IgD-negative memory B cell (primary cell): ENCODE measurements at regions not wholly inside any gene's neighbourhood (a gene's known extent, or its start where the extent isn't known, plus 50 kb on each side); places are given as distances from the start of the nearest gene placed in this dataset.
A peak's percentile ranks its signal among the peaks of the same experiment; 100 is the strongest.

Experiments
- H3K27ac Mint-ChIP-seq, 3 donors: one replicate each; pipeline ENCODE4 v1.8.0; 2020 to 2022; ENCODE audit warnings: mild to moderate bottlenecking in 3 of 3, mixed read lengths in 3 of 3, moderate library complexity in 1 of 3
- H3K27me3 Mint-ChIP-seq: one replicate; pipeline ENCODE4 v1.8.0; 2021; ENCODE audit warnings: mixed read lengths
- H3K36me3 Mint-ChIP-seq: one replicate; pipeline ENCODE4 v1.8.0; 2020; ENCODE audit warnings: mild to moderate bottlenecking, mixed read lengths
- H3K4me1 Mint-ChIP-seq, 3 donors: one replicate each; pipeline ENCODE4 v1.8.0; 2020 to 2022; ENCODE audit warnings: mixed read lengths in 3 of 3, mild to moderate bottlenecking in 1 of 3
- H3K4me3 Mint-ChIP-seq, 4 donors: one replicate each; pipeline ENCODE4 v1.8.0; 2020 to 2022; ENCODE audit warnings: mild to moderate bottlenecking in 4 of 4, mixed read lengths in 4 of 4, moderate library complexity in 3 of 4
- H3K9me3 Mint-ChIP-seq, 3 donors: one replicate each; pipeline ENCODE4 v1.8.0; 2020 to 2021; ENCODE audit warnings: mixed read lengths in 3 of 3, mild to moderate bottlenecking in 1 of 3

- no peak overlapping the region for H3K27ac Mint-ChIP-seq
- no peak overlapping the region for H3K4me3 Mint-ChIP-seq
- no peaks in the 10 kb centered on the region for H3K4me1 Mint-ChIP-seq
- H3K27me3 Mint-ChIP-seq = no peaks in the 10 kb centered on the region
- H3K36me3 Mint-ChIP-seq = no peaks in the 10 kb centered on the region
- peaks cover 6 to 9% (median 9%) of the 10 kb centered on the region in 3 donors for H3K9me3 Mint-ChIP-seq
Measured at GRCh38 chr7:63008366-63008765, 990.3 kb upstream of the ZNF722 start.

GRCh38 chr7:63009771-63010170 lies 988.9 kb upstream of the ZNF722 start:
- no peak overlapping the region for H3K4me3 Mint-ChIP-seq
- peaks cover 0 to 1% (median 0%) of the 10 kb centered on the region in 3 donors for H3K4me1 Mint-ChIP-seq
- peaks cover 5 to 9% (median 5%) of the 10 kb centered on the region in 3 donors for H3K9me3 Mint-ChIP-seq
- no peaks in the 10 kb centered on the region for H3K27me3 Mint-ChIP-seq
- no peaks in the 10 kb centered on the region for H3K36me3 Mint-ChIP-seq
- no peak overlapping the region for H3K27ac Mint-ChIP-seq

- Mint-ChIP-seq H3K4me3 (peak overlapping the region in 1 of 4 donors; percentile 73), H3K9me3 (peaks cover 7 to 12% (median 11%) of the 10 kb centered on the region in 3 donors), H3K4me1 (peaks cover 0 to 2% (median 0%) of the 10 kb centered on the region in 3 donors), H3K36me3 (no peaks in the 10 kb centered on the region), H3K27me3 (no peaks in the 10 kb centered on the region), H3K27ac (no peak overlapping the region)
Measured at GRCh38 chr7:63012633-63013183, 985.9 kb upstream of the ZNF722 start.

- H3K27ac Mint-ChIP-seq = peak overlapping the region in 1 of 3 donors; percentile 80
- H3K36me3 Mint-ChIP-seq = no peaks in the 10 kb centered on the region
- no peak overlapping the region for H3K4me3 Mint-ChIP-seq
- H3K27me3 Mint-ChIP-seq = no peaks in the 10 kb centered on the region
- peaks cover 7 to 19% (median 13%) of the 10 kb centered on the region in 3 donors for H3K9me3 Mint-ChIP-seq
- peaks cover 0 to 2% (median 0%) of the 10 kb centered on the region in 3 donors for H3K4me1 Mint-ChIP-seq
Measured at GRCh38 chr7:63014792-63015191, 983.9 kb upstream of the ZNF722 start.

GRCh38 chr7:63023182-63023787 lies 975.4 kb upstream of the ZNF722 start:
- no peaks in the 10 kb centered on the region for H3K4me1 Mint-ChIP-seq
- H3K27me3 Mint-ChIP-seq = no peaks in the 10 kb centered on the region
- no peak overlapping the region for H3K4me3 Mint-ChIP-seq
- no peaks in the 10 kb centered on the region for H3K36me3 Mint-ChIP-seq
- H3K9me3 Mint-ChIP-seq = peaks cover 2 to 8% (median 4%) of the 10 kb centered on the region in 3 donors
- H3K27ac Mint-ChIP-seq = no peak overlapping the region

- Mint-ChIP-seq H3K36me3 (no peaks in the 10 kb centered on the region), H3K27ac (no peak overlapping the region), H3K9me3 (peaks cover 2 to 7% (median 2%) of the 10 kb centered on the region in 3 donors), H3K4me3 (no peak overlapping the region), H3K4me1 (no peaks in the 10 kb centered on the region), H3K27me3 (no peaks in the 10 kb centered on the region)
Measured at GRCh38 chr7:63024446-63024845, 974.2 kb upstream of the ZNF722 start.

GRCh38 chr7:63025815-63026214 lies 972.8 kb upstream of the ZNF722 start:
- Mint-ChIP-seq H3K4me1 (no peaks in the 10 kb centered on the region), H3K9me3 (peaks cover 2 to 11% (median 2%) of the 10 kb centered on the region in 3 donors), H3K36me3 (no peaks in the 10 kb centered on the region), H3K27ac (no peak overlapping the region), H3K27me3 (no peaks in the 10 kb centered on the region), H3K4me3 (no peak overlapping the region)

- Mint-ChIP-seq H3K9me3 (peaks cover 2 to 15% (median 5%) of the 10 kb centered on the region in 3 donors), H3K4me3 (no peak overlapping the region), H3K36me3 (no peaks in the 10 kb centered on the region), H3K27me3 (no peaks in the 10 kb centered on the region), H3K27ac (no peak overlapping the region), H3K4me1 (no peaks in the 10 kb centered on the region)
Measured at GRCh38 chr7:63027075-63027474, 971.6 kb upstream of the ZNF722 start.

GRCh38 chr7:63028376-63029206 lies 970.1 kb upstream of the ZNF722 start:
- no peaks in the 10 kb centered on the region for H3K36me3 Mint-ChIP-seq
- H3K9me3 Mint-ChIP-seq = peaks cover 0 to 15% (median 12%) of the 10 kb centered on the region in 3 donors
- no peaks in the 10 kb centered on the region for H3K27me3 Mint-ChIP-seq
- no peaks in the 10 kb centered on the region for H3K4me1 Mint-ChIP-seq
- H3K27ac Mint-ChIP-seq = no peak overlapping the region
- no peak overlapping the region for H3K4me3 Mint-ChIP-seq

GRCh38 chr7:63029207-63029522 lies 969.5 kb upstream of the ZNF722 start:
- peak overlapping the region in 1 of 4 donors; percentile 17 for H3K4me3 Mint-ChIP-seq
- H3K36me3 Mint-ChIP-seq = no peaks in the 10 kb centered on the region
- no peak overlapping the region for H3K27ac Mint-ChIP-seq
- peaks cover 0 to 12% (median 12%) of the 10 kb centered on the region in 3 donors for H3K9me3 Mint-ChIP-seq
- H3K4me1 Mint-ChIP-seq = no peaks in the 10 kb centered on the region
- H3K27me3 Mint-ChIP-seq = no peaks in the 10 kb centered on the region

- Mint-ChIP-seq H3K27ac (no peak overlapping the region), H3K4me3 (no peak overlapping the region), H3K9me3 (peaks cover 0 to 12% (median 12%) of the 10 kb centered on the region in 3 donors), H3K4me1 (no peaks in the 10 kb centered on the region), H3K27me3 (no peaks in the 10 kb centered on the region), H3K36me3 (no peaks in the 10 kb centered on the region)
Measured at GRCh38 chr7:63030061-63030460, 968.6 kb upstream of the ZNF722 start.

- H3K4me3 Mint-ChIP-seq = no peak overlapping the region
- no peaks in the 10 kb centered on the region for H3K4me1 Mint-ChIP-seq
- H3K36me3 Mint-ChIP-seq = no peaks in the 10 kb centered on the region
- no peaks in the 10 kb centered on the region for H3K27me3 Mint-ChIP-seq
- H3K27ac Mint-ChIP-seq = no peak overlapping the region
- H3K9me3 Mint-ChIP-seq = peaks cover 4 to 19% (median 16%) of the 10 kb centered on the region in 3 donors
Measured at GRCh38 chr7:63031838-63032436, 966.7 kb upstream of the ZNF722 start.

GRCh38 chr7:63037242-63037641 lies 961.4 kb upstream of the ZNF722 start:
- H3K27me3 Mint-ChIP-seq = no peaks in the 10 kb centered on the region
- H3K27ac Mint-ChIP-seq = no peak overlapping the region
- H3K4me3 Mint-ChIP-seq = no peak overlapping the region
- H3K36me3 Mint-ChIP-seq = no peaks in the 10 kb centered on the region
- peaks cover 9 to 29% (median 15%) of the 10 kb centered on the region in 3 donors for H3K9me3 Mint-ChIP-seq
- H3K4me1 Mint-ChIP-seq = no peaks in the 10 kb centered on the region

- H3K9me3 Mint-ChIP-seq = peaks cover 9 to 25% (median 15%) of the 10 kb centered on the region in 3 donors
- no peaks in the 10 kb centered on the region for H3K27me3 Mint-ChIP-seq
- H3K4me1 Mint-ChIP-seq = no peaks in the 10 kb centered on the region
- no peak overlapping the region for H3K27ac Mint-ChIP-seq
- H3K36me3 Mint-ChIP-seq = peaks cover 3% of the 10 kb centered on the region
- H3K4me3 Mint-ChIP-seq = no peak overlapping the region
Measured at GRCh38 chr7:63038987-63039386, 959.7 kb upstream of the ZNF722 start.

GRCh38 chr7:63039882-63040281 lies 958.8 kb upstream of the ZNF722 start:
- H3K4me3 Mint-ChIP-seq = no peak overlapping the region
- peaks cover 3% of the 10 kb centered on the region for H3K36me3 Mint-ChIP-seq
- H3K27me3 Mint-ChIP-seq = no peaks in the 10 kb centered on the region
- peaks cover 9 to 25% (median 15%) of the 10 kb centered on the region in 3 donors for H3K9me3 Mint-ChIP-seq
- no peaks in the 10 kb centered on the region for H3K4me1 Mint-ChIP-seq
- no peak overlapping the region for H3K27ac Mint-ChIP-seq
